DOHH2 (cell line): ENCODE measurements at regions not wholly inside any gene's neighbourhood (a gene's known extent, or its start where the extent isn't known, plus 50 kb on each side); places are given as distances from the start of the nearest gene placed in this dataset.
"Not testable (repeated sequence)": the region's sequence is repeated elsewhere in the genome, so short reads cannot be mapped to it uniquely, and the experiment has no call there.

Source experiments
- H3F3A ChIP-seq: fragments of 200-600 bp; sonication (generic), shearing (Covaris generic); 2 replicates; pipeline ENCODE4 v1.6.0; 2016; ENCODE audit warnings: antibody characterized with exemption, mild to moderate bottlenecking; ENCODE audit not compliant: control insufficient read depth, insufficient read depth
- H3K27ac ChIP-seq: fragments of 200-600 bp; sonication (generic); 2 replicates; pipeline ENCODE4 v1.5.1; 2014; ENCODE audit warnings: low read depth, mild to moderate bottlenecking, low read length, moderate library complexity
- H3K27me3 ChIP-seq: fragments of 200-600 bp; sonication (generic); 2 replicates; pipeline ENCODE4 v1.6.1; 2014; ENCODE audit warnings: mild to moderate bottlenecking, low read length, mixed read lengths; ENCODE audit not compliant: control insufficient read depth
- H3K36me3 ChIP-seq: fragments of 200-600 bp; sonication (generic); 2 replicates; pipeline ENCODE4 v1.6.1; 2014; ENCODE audit warnings: mild to moderate bottlenecking, low read length, moderate library complexity, mixed read lengths; ENCODE audit not compliant: control insufficient read depth
- H3K4me1 ChIP-seq: fragments of 200-600 bp; sonication (generic); 2 replicates; pipeline ENCODE4 v1.6.1; 2014; ENCODE audit warnings: mild to moderate bottlenecking, low read length, mixed read lengths; ENCODE audit not compliant: control insufficient read depth
- H3K4me2 ChIP-seq: fragments of 200-600 bp; sonication (generic); 2 replicates; pipeline ENCODE4 v1.6.0; 2014; ENCODE audit warnings: mild to moderate bottlenecking, low read length, moderate library complexity
- H3K4me3 ChIP-seq: fragments of 200-600 bp; sonication (generic); 2 replicates; pipeline ENCODE4 v1.5.1; 2014; ENCODE audit warnings: mild to moderate bottlenecking, low read length, mixed read lengths
- H3K79me2 ChIP-seq: fragments of 200-600 bp; sonication (generic); 2 replicates; pipeline ENCODE4 v1.6.1; 2014; ENCODE audit warnings: mild to moderate bottlenecking, low read length, mixed read lengths; ENCODE audit not compliant: control insufficient read depth
- H3K9me2 ChIP-seq: fragments of 200-600 bp; sonication (generic); replicated peaks from 2 replicates; pipeline ENCODE4 v1.6.1; 2014; ENCODE audit warnings: mild to moderate bottlenecking, low read length, mixed read lengths; ENCODE audit not compliant: control insufficient read depth
- H3K9me3 ChIP-seq: fragments of 200-600 bp; sonication (generic); 2 replicates; pipeline ENCODE4 v1.6.1; 2014; ENCODE audit warnings: antibody characterized with exemption, low read length, mixed read lengths; ENCODE audit not compliant: control insufficient read depth, insufficient read depth
- H4K20me1 ChIP-seq: fragments of 200-600 bp; sonication (generic); 2 replicates; pipeline ENCODE4 v1.6.0; 2014; ENCODE audit warnings: low read depth, mild to moderate bottlenecking, antibody characterized with exemption, low read length, moderate library complexity; ENCODE audit not compliant: control insufficient read depth, insufficient read depth
- CTCF ChIP-seq: fragments of 200-600 bp; sonication (generic); IDR thresholded peaks from one replicate; pipeline ENCODE4 v1.5.1; 2014; ENCODE audit warnings: antibody characterized with exemption, mild to moderate bottlenecking, low read depth, low read length; ENCODE audit not compliant: poor library complexity, severe bottlenecking
- EZH2phosphoT487 ChIP-seq: fragments of 200-600 bp; sonication (generic); IDR thresholded peaks from 2 replicates; pipeline ENCODE4 v1.6.1; 2017; ENCODE audit warnings: borderline replicate concordance, mild to moderate bottlenecking, antibody characterized with exemption, low read length, moderate library complexity, mixed read lengths

- Histone ChIP-seq H3K27ac (no peak overlapping the region), H3K27me3 (no peaks in the 10 kb centered on the region), H3K36me3 (no peaks in the 10 kb centered on the region), H3K4me3 (no peak overlapping the region), H3K9me3 (no peaks in the 10 kb centered on the region), H3F3A (no peaks in the 10 kb centered on the region), H3K4me2 (no peak overlapping the region), H4K20me1 (no peaks in the 10 kb centered on the region), H3K9me2 (no peaks in the 10 kb centered on the region), H3K79me2 (no peaks in the 10 kb centered on the region), H3K4me1 (peaks cover 21% of the 10 kb centered on the region)
- TF ChIP-seq EZH2phosphoT487 (no peak), CTCF (no peak)
These were observed 85.8 kb downstream of the ZNF92 start for GRCh38 chr7:65459438-65459837.

DNA sequence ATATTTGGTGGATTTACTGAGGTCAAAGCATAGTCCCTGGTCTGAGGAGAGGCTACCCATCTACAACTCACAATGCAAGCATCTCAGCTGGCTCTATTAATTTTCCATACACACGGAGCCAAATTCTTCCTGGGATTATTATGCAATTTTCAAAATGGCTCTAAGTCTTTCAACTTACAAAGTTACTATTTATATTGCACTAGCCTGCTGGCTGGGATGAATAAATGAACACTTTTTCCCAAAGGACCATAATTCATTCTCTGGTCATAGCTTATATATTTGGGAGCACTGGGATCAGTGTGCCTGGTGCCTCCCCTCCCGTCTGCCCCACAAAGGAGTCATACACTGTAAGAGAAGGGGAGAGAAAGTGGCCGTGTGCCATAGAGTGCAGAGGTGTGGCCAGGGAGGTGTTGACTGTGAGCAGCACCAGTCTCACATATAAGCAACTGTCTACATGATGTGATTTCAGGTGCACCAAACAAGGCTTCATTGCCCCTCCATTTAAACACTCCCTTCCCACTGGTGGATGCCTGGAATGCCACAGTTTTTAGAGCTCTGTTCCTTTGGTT is 88.6 kb downstream of the ZNF92 start:
- Histone ChIP-seq H3K9me3 (no peaks in the 10 kb centered on the region), H3K36me3 (no peaks in the 10 kb centered on the region), H3K4me3 (no peak overlapping the region), H3K27ac (no peak overlapping the region), H3K79me2 (no peaks in the 10 kb centered on the region), H3K27me3 (no peaks in the 10 kb centered on the region), H3K4me2 (no peak overlapping the region), H4K20me1 (no peaks in the 10 kb centered on the region), H3K4me1 (peaks cover 14% of the 10 kb centered on the region), H3F3A (no peaks in the 10 kb centered on the region), H3K9me2 (no peaks in the 10 kb centered on the region)
- TF ChIP-seq EZH2phosphoT487 = no peak
- TF ChIP-seq CTCF = no peak

DNA sequence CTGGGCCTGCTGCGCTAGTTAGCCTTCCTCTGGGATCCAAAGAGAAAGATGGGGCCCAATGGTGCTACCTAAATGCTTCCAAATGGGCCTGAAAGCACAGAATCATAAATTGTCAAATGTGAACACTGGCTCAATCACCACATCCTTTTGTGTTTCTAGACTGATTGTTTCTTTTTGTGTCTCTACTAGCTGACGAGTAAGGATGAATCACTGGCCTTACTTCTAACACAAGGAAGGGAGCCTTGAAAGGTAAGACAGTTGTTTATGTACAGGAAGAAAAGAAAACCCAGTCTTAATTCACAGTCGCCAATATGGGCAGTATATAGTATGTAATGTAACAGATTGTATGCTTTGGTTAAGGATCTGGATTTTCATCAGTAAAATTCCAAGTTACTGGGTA is 89.5 kb downstream of the ZNF92 start:
- no peaks in the 10 kb centered on the region for H4K20me1 ChIP-seq
- no peaks in the 10 kb centered on the region for H3F3A ChIP-seq
- TF ChIP-seq CTCF (no peak), EZH2phosphoT487 (no peak)
- H3K27ac ChIP-seq = no peak overlapping the region
- H3K4me3 ChIP-seq = no peak overlapping the region
- H3K4me1 ChIP-seq = peaks cover 14% of the 10 kb centered on the region
- no peaks in the 10 kb centered on the region for H3K9me2 ChIP-seq
- no peaks in the 10 kb centered on the region for H3K79me2 ChIP-seq
- no peaks in the 10 kb centered on the region for H3K27me3 ChIP-seq
- no peak overlapping the region for H3K4me2 ChIP-seq
- no peaks in the 10 kb centered on the region for H3K9me3 ChIP-seq
- H3K36me3 ChIP-seq = no peaks in the 10 kb centered on the region

DNA sequence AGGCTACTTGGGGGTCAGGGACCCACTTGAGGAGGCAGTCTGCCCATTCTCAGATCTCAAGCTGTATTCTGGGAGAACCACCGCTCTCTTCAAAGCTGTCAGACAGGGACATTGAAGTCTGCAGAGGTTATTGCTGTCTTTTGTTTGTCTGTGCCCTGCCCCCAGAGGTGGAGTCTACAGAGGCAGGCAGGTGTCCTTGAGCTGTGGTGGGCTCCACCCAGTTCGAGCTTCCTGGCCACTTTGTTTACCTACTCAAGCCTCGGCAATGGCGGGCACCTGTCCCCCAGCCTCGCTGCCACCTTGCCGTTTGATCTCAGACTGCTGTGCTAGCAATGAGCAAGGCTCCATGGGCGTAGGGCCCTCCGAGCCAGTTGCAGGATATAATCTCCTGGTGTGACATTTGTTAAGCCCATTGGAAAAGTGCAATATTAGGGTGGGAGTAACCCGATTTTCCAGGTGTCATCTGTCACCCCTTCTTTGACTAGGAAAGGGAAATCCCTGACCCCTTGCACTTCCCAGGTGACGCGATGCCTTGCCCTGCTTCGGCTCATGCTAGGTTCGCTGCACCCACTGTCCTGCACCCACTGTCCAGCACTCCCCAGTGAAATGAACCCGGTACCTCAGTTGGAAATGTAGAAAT is 96.4 kb downstream of the ZNF92 start:
- H3K4me1 ChIP-seq = peaks cover 38% of the 10 kb centered on the region
- H3K27ac ChIP-seq, H3K4me3 ChIP-seq, H4K20me1 ChIP-seq, H3K4me2 ChIP-seq, H3K27me3 ChIP-seq, H3F3A ChIP-seq, H3K79me2 ChIP-seq, H3K9me2 ChIP-seq: not testable (repeated sequence)
- peaks cover 49% of the 10 kb centered on the region for H3K9me3 ChIP-seq
- peaks cover 38% of the 10 kb centered on the region for H3K36me3 ChIP-seq
